ENCODE measurements at regions not wholly inside any gene's neighbourhood (a gene's known extent, or its start where the extent isn't known, plus 50 kb on each side); places are given as distances from the start of the nearest gene placed in this dataset.
"Not testable (repeated sequence)": the region's sequence is repeated elsewhere in the genome, so short reads cannot be mapped to it uniquely, and the experiment has no call there.

DNA sequence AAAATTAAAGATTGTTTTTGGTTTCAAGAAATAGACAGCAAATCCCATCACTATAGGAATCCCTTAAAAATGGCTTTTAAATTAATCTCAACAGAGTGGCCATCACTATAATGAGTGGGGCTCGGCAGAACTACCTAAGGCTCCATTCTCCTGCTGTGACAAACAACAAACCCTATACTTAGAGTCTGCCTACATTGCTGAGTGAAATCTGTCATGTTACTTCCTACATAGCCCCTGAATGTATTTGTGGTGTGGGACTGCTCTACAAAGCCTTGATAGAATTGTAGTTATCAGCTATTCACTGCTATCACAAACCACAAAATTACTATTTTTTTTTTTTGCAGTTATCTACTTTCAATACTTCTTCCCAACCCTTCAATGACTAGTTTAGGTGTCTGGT, 538.7 kb upstream of the ATXN7L3B start:
- no peak overlapping the region for H3K27ac ChIP-seq
- H3K9me2 ChIP-seq (replicated peaks; ENCODE audit: insufficient read depth) = no peaks in the 10 kb centered on the region
- no peak for DNase-seq (ENCODE audit: low spot score)
- TF ChIP-seq EZH2 (IDR thresholded peaks at IDR 0.05; ENCODE audit: borderline replicate concordance) (no peak), EZH2phosphoT487 (IDR thresholded peaks at IDR 0.05; ENCODE audit: low read depth, severe bottlenecking, unreplicated experiment) (no peak)
- TF ChIP-seq, protein P1, sequence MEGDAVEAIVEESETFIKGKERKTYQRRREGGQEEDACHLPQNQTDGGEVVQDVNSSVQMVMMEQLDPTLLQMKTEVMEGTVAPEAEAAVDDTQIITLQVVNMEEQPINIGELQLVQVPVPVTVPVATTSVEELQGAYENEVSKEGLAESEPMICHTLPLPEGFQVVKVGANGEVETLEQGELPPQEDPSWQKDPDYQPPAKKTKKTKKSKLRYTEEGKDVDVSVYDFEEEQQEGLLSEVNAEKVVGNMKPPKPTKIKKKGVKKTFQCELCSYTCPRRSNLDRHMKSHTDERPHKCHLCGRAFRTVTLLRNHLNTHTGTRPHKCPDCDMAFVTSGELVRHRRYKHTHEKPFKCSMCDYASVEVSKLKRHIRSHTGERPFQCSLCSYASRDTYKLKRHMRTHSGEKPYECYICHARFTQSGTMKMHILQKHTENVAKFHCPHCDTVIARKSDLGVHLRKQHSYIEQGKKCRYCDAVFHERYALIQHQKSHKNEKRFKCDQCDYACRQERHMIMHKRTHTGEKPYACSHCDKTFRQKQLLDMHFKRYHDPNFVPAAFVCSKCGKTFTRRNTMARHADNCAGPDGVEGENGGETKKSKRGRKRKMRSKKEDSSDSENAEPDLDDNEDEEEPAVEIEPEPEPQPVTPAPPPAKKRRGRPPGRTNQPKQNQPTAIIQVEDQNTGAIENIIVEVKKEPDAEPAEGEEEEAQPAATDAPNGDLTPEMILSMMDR (IDR thresholded peaks at IDR 0.05; ENCODE audit: poor library complexity) = no peak
- no peaks in the 10 kb centered on the region for H3K27me3 ChIP-seq
- H3K4me2 ChIP-seq = no peak overlapping the region
- no peaks in the 10 kb centered on the region for H3K79me2 ChIP-seq
- no peaks in the 10 kb centered on the region for H3K36me3 ChIP-seq (replicated peaks; ENCODE audit: insufficient read depth, low read depth)
- H3K9me3 ChIP-seq (ENCODE audit: low read depth) = no peaks in the 10 kb centered on the region
- H3K4me1 ChIP-seq (ENCODE audit: insufficient read depth) = no peaks in the 10 kb centered on the region
- H2AFZ ChIP-seq = no peak overlapping the region
- H3K4me3 ChIP-seq = no peak overlapping the region
- WGBS (ENCODE audit: low lambda C conversion rate, missing lambda C conversion rate) = 65% methylated on average over 1 of the region's 1 CpG
- no peaks in the 10 kb centered on the region for H4K20me1 ChIP-seq (ENCODE audit: insufficient read depth, poor library complexity, severe bottlenecking)

DNA sequence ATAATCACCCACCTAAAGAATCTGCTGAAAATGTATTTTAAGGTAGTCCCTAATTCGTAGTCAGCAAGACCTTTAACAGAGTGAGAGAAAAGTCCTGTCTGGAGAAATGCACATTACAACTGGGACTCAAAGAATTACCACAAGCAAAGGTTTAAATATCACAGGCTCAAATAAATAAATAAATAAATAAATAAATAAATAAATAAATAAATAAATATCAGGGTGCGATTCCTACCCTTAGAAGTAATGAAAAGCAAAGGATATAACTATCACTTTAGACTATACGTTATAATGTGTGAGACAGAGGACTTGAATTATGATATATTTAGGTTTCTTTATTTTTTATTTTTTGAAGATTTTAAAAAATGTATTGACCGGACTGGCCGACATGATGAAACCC, 522.5 kb upstream of the ATXN7L3B start:
- WGBS (ENCODE audit: low lambda C conversion rate, missing lambda C conversion rate) = 97% methylated on average over 5 of the region's 5 CpGs
- H3K4me2 ChIP-seq = no peak overlapping the region
- no peaks in the 10 kb centered on the region for H3K4me1 ChIP-seq (ENCODE audit: insufficient read depth)
- H3K27ac ChIP-seq = no peak overlapping the region
- H3K79me2 ChIP-seq = no peaks in the 10 kb centered on the region
- no peaks in the 10 kb centered on the region for H3K36me3 ChIP-seq (replicated peaks; ENCODE audit: insufficient read depth, low read depth)
- no peaks in the 10 kb centered on the region for H4K20me1 ChIP-seq (ENCODE audit: insufficient read depth, poor library complexity, severe bottlenecking)
- no peak overlapping the region for H2AFZ ChIP-seq
- no peaks in the 10 kb centered on the region for H3K9me2 ChIP-seq (replicated peaks; ENCODE audit: insufficient read depth)
- H3K9me3 ChIP-seq (ENCODE audit: low read depth) = no peaks in the 10 kb centered on the region
- no peaks in the 10 kb centered on the region for H3K27me3 ChIP-seq
- no peak for DNase-seq (ENCODE audit: low spot score)
- no peak for TF ChIP-seq EZH2phosphoT487 (IDR thresholded peaks at IDR 0.05; ENCODE audit: low read depth, severe bottlenecking, unreplicated experiment)
- TF ChIP-seq EZH2 (IDR thresholded peaks at IDR 0.05; ENCODE audit: borderline replicate concordance) = no peak
- TF ChIP-seq, protein P1 (IDR thresholded peaks at IDR 0.05; ENCODE audit: poor library complexity) = no peak
- no peak overlapping the region for H3K4me3 ChIP-seq

DNA sequence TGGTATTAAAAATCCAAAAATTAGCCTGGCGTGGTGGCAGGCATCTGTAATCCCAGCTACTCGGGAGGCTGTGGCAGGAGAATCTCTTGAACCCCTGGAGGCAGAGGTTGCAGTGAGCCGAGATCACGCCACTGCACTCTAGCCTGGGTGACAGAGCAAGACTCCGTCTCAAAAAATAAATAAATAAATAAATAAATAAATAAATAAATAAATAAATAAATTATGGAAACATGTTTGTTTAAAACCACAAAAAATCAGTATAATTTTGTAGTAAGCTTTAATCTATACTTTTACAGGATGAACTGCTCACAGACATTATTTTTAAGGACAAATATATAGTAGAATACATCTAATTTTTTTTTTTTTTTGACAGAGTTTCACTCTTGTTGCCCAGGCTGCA, 521.3 kb upstream of the ATXN7L3B start:
- not testable (repeated sequence) for H3K27ac ChIP-seq; H3K36me3 ChIP-seq (replicated peaks; ENCODE audit: insufficient read depth, low read depth); DNase-seq (ENCODE audit: low spot score); H3K9me3 ChIP-seq (ENCODE audit: low read depth); H4K20me1 ChIP-seq (ENCODE audit: insufficient read depth, poor library complexity, severe bottlenecking); H3K4me3 ChIP-seq; H3K4me2 ChIP-seq; H3K79me2 ChIP-seq; H3K9me2 ChIP-seq (replicated peaks; ENCODE audit: insufficient read depth); H2AFZ ChIP-seq; H3K27me3 ChIP-seq; H3K4me1 ChIP-seq (ENCODE audit: insufficient read depth)
- 96% methylated on average over 5 of the region's 5 CpGs for WGBS (ENCODE audit: low lambda C conversion rate, missing lambda C conversion rate)

DNA sequence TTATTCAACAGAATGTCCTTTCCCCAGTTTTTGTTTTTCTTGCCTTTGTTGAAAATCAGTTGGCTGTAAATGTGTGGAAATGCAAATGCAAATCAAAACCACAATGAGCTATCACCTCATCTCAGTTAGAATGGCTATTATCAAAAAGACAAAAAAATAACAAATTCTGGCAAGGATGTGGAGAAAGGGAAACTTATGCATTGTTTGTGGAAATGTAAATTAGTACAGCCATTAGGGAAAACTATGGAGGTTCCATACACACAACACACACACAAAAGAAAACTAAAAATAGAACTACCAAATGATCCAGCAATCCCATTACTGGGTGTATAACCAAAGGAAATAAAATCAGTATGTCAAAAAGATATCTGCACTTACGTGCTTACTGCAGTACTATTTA, 518.8 kb upstream of the ATXN7L3B start:
- H3K27me3 ChIP-seq = no peaks in the 10 kb centered on the region
- no peaks in the 10 kb centered on the region for H3K36me3 ChIP-seq (replicated peaks; ENCODE audit: insufficient read depth, low read depth)
- 87% methylated on average over 1 of the region's 1 CpG for WGBS (ENCODE audit: low lambda C conversion rate, missing lambda C conversion rate)
- DNase-seq (ENCODE audit: low spot score) = no peak
- no peaks in the 10 kb centered on the region for H3K9me3 ChIP-seq (ENCODE audit: low read depth)
- TF ChIP-seq EZH2 (IDR thresholded peaks at IDR 0.05; ENCODE audit: borderline replicate concordance) = no peak
- TF ChIP-seq EZH2phosphoT487 (IDR thresholded peaks at IDR 0.05; ENCODE audit: low read depth, severe bottlenecking, unreplicated experiment) = no peak
- TF ChIP-seq, protein P1 (IDR thresholded peaks at IDR 0.05; ENCODE audit: poor library complexity) = no peak
- no peaks in the 10 kb centered on the region for H3K4me1 ChIP-seq (ENCODE audit: insufficient read depth)
- H3K4me3 ChIP-seq = no peak overlapping the region
- H3K4me2 ChIP-seq = no peak overlapping the region
- H3K79me2 ChIP-seq = no peaks in the 10 kb centered on the region
- H3K27ac ChIP-seq = no peak overlapping the region
- no peaks in the 10 kb centered on the region for H4K20me1 ChIP-seq (ENCODE audit: insufficient read depth, poor library complexity, severe bottlenecking)
- H3K9me2 ChIP-seq (replicated peaks; ENCODE audit: insufficient read depth) = no peaks in the 10 kb centered on the region
- no peak overlapping the region for H2AFZ ChIP-seq

Measured in hepatocyte (in vitro differentiated cells).